ENCODE measurements at regions not wholly inside any gene's neighbourhood (a gene's known extent, or its start where the extent isn't known, plus 50 kb on each side); places are given as distances from the start of the nearest gene placed in this dataset.

DNA sequence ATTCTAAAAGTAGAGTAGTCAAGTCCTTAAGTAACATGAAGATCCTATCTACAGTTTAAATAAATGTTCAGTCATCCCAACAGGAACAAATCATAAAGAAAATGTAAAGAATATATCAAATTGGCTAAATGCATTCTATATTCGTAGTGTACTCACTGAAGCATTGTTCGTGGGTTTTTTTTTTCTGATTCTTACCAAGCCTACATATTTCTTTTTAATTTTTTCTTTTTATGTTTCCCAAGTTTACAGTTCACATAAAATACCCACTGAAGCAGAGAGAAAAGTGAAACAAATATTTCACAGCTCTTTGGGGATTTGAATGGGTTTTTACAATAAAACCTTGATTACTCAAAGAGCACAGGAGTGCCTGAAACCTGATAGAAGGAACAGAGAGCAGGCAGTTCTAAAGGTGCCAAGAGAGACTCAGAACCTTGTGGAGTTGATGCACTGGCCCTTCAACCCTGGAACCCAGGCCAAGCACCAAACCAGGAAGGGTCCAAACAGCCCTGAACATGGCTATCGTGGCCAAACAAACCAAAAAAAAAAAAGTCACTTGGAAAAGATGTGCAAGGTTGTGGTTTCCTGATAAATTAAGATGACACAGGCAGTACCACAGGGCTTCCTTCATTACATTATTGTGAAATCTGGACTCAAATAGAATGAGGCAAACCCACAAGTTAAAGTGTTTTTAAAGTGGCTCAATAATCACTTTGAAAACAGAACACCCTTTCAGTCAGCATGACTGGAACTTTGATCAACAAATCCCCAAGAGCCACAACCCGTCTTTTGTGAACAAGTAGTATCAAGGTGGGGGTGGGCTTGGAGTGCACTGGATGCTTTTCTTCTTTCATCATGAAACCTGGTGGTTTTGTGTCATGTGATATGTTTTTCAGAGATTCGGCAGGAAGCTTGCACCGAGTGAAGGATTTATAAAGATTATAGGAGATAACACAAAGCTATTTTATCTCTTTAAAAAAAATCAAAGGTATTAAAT, 245.0 kb upstream of the FN1 start:
- TF ChIP-seq, protein P1, sequence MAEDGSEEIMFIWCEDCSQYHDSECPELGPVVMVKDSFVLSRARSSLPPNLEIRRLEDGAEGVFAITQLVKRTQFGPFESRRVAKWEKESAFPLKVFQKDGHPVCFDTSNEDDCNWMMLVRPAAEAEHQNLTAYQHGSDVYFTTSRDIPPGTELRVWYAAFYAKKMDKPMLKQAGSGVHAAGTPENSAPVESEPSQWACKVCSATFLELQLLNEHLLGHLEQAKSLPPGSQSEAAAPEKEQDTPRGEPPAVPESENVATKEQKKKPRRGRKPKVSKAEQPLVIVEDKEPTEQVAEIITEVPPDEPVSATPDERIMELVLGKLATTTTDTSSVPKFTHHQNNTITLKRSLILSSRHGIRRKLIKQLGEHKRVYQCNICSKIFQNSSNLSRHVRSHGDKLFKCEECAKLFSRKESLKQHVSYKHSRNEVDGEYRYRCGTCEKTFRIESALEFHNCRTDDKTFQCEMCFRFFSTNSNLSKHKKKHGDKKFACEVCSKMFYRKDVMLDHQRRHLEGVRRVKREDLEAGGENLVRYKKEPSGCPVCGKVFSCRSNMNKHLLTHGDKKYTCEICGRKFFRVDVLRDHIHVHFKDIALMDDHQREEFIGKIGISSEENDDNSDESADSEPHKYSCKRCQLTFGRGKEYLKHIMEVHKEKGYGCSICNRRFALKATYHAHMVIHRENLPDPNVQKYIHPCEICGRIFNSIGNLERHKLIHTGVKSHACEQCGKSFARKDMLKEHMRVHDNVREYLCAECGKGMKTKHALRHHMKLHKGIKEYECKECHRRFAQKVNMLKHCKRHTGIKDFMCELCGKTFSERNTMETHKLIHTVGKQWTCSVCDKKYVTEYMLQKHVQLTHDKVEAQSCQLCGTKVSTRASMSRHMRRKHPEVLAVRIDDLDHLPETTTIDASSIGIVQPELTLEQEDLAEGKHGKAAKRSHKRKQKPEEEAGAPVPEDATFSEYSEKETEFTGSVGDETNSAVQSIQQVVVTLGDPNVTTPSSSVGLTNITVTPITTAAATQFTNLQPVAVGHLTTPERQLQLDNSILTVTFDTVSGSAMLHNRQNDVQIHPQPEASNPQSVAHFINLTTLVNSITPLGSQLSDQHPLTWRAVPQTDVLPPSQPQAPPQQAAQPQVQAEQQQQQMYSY (CRISPR knock-in tag; IDR thresholded peaks at IDR 0.05): no peak
- TF ChIP-seq, protein P2, sequence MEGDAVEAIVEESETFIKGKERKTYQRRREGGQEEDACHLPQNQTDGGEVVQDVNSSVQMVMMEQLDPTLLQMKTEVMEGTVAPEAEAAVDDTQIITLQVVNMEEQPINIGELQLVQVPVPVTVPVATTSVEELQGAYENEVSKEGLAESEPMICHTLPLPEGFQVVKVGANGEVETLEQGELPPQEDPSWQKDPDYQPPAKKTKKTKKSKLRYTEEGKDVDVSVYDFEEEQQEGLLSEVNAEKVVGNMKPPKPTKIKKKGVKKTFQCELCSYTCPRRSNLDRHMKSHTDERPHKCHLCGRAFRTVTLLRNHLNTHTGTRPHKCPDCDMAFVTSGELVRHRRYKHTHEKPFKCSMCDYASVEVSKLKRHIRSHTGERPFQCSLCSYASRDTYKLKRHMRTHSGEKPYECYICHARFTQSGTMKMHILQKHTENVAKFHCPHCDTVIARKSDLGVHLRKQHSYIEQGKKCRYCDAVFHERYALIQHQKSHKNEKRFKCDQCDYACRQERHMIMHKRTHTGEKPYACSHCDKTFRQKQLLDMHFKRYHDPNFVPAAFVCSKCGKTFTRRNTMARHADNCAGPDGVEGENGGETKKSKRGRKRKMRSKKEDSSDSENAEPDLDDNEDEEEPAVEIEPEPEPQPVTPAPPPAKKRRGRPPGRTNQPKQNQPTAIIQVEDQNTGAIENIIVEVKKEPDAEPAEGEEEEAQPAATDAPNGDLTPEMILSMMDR (IDR thresholded peaks at IDR 0.05): no peak
- TF ChIP-seq ZNF232 (CRISPR knock-in tag; IDR thresholded peaks at IDR 0.05) (no peak), NFYB (CRISPR knock-in tag; conservative IDR thresholded peaks at IDR 0.05; ENCODE audit: low read depth) (no peak)
